ENCODE measurements at regions not wholly inside any gene's neighbourhood (a gene's known extent, or its start where the extent isn't known, plus 50 kb on each side); places are given as distances from the start of the nearest gene placed in this dataset.

- H3K4me2 ChIP-seq (replicated peaks; ENCODE audit: extremely low read depth, low read length, poor library complexity, severe bottlenecking), result no peak overlapping the region
- Mint-ChIP-seq H3K9me3 (no peaks in the 10 kb centered on the region), H3K4me3 (no peak overlapping the region), H3K27ac (peak overlapping the region in 1 of 7 donors; percentile 31), H3K4me1 (peaks cover 10% of the 10 kb centered on the region), H3K27me3 (ENCODE audit: low read depth in 3 of 3) (peaks cover 28 to 44% (median 38%) of the 10 kb centered on the region in 3 donors), H3K36me3 (no peaks in the 10 kb centered on the region)
- H3K36me3 ChIP-seq (replicated peaks in 1 of 2; ENCODE audit: control insufficient read depth in 1 of 2, insufficient read depth in 2 of 2, low read length in 2 of 2), result no peaks in the 10 kb centered on the region
- intact Hi-C loops (cut with micrococcal nuclease), result no loop called here
- peaks cover 18 to 43% of the 10 kb centered on the region in 2 donors for H3K27me3 ChIP-seq (ENCODE audit: control insufficient read depth in 2 of 2, insufficient read depth in 2 of 2, low read length in 2 of 2)
- no peak for DNase-seq
- peaks cover 6 to 8% of the 10 kb centered on the region in 2 donors for H3K4me1 ChIP-seq (ENCODE audit: control insufficient read depth in 1 of 2, insufficient read depth in 2 of 2, low read length in 2 of 2)
- no peak overlapping the region for H2AFZ ChIP-seq (ENCODE audit: insufficient read depth, low read depth, low read length, poor library complexity, severe bottlenecking)
- TF ChIP-seq, protein P1, sequence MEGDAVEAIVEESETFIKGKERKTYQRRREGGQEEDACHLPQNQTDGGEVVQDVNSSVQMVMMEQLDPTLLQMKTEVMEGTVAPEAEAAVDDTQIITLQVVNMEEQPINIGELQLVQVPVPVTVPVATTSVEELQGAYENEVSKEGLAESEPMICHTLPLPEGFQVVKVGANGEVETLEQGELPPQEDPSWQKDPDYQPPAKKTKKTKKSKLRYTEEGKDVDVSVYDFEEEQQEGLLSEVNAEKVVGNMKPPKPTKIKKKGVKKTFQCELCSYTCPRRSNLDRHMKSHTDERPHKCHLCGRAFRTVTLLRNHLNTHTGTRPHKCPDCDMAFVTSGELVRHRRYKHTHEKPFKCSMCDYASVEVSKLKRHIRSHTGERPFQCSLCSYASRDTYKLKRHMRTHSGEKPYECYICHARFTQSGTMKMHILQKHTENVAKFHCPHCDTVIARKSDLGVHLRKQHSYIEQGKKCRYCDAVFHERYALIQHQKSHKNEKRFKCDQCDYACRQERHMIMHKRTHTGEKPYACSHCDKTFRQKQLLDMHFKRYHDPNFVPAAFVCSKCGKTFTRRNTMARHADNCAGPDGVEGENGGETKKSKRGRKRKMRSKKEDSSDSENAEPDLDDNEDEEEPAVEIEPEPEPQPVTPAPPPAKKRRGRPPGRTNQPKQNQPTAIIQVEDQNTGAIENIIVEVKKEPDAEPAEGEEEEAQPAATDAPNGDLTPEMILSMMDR (IDR thresholded peaks at IDR 0.05), result no peak
- no peaks in the 10 kb centered on the region for H3K79me2 ChIP-seq (ENCODE audit: insufficient read depth, low read length)
- H3K4me3 ChIP-seq (replicated peaks in 1 of 3; ENCODE audit: low read depth in 2 of 3, low read length in 3 of 3), result no peak overlapping the region
- no peak overlapping the region for H3K27ac ChIP-seq (ENCODE audit: low read depth in 1 of 2, low read length in 2 of 2)
- no peak overlapping the region for H3K9ac ChIP-seq (ENCODE audit: insufficient read depth, low read length, poor library complexity, severe bottlenecking)
- no peaks in the 10 kb centered on the region for H3K9me3 ChIP-seq (replicated peaks in 1 of 2; ENCODE audit: control insufficient read depth in 1 of 2, insufficient read depth in 1 of 2, low read length in 2 of 2)
- H4K20me1 ChIP-seq (ENCODE audit: insufficient read depth, low read length), result no peaks in the 10 kb centered on the region
- 98% methylated on average over 3 of the region's 4 CpGs for WGBS (ENCODE audit: insufficient coverage)
Observed at GRCh38 chr2:54406031-54406430, 50.1 kb upstream of the SPTBN1 start.

Measured in CD14-positive monocyte (primary cell).